ENCODE measurements at regions not wholly inside any gene's neighbourhood (a gene's known extent, or its start where the extent isn't known, plus 50 kb on each side); places are given as distances from the start of the nearest gene placed in this dataset.

- H3K4me3 Mint-ChIP-seq: no peak overlapping the region
- Histone ChIP-seq H3K36me3 (ENCODE audit: control insufficient read depth in 2 of 2, extremely low read depth in 1 of 2, insufficient read depth in 1 of 2, low read length in 1 of 2) (no peaks in the 10 kb centered on the region), H3K27me3 (replicated peaks in 1 of 2; ENCODE audit: control insufficient read depth in 2 of 2, extremely low read depth in 1 of 2, insufficient read depth in 2 of 2, low read length in 1 of 2) (no peaks in the 10 kb centered on the region), H3K4me3 (ENCODE audit: control insufficient read depth in 1 of 2, extremely low read depth in 1 of 2, low read length in 1 of 2) (no peak overlapping the region), H3K27ac (ENCODE audit: low read length) (no peak overlapping the region), H3K4me1 (ENCODE audit: control insufficient read depth in 1 of 2, extremely low read depth in 1 of 2, insufficient read depth in 2 of 2, low read length in 2 of 2) (no peaks in the 10 kb centered on the region), H3K9me3 (no peaks in the 10 kb centered on the region)
- CTCF ChIA-PET: no interaction called here
- no peaks in the 10 kb centered on the region for H3K27me3 Mint-ChIP-seq
- H3K27ac Mint-ChIP-seq: no peak overlapping the region
- H3K4me1 Mint-ChIP-seq: no peaks in the 10 kb centered on the region
- no peaks in the 10 kb centered on the region for H3K9me3 Mint-ChIP-seq
- 77% methylated on average over 5 of the region's 7 CpGs for WGBS (ENCODE audit: insufficient coverage)
- POLR2A ChIA-PET: interaction anchor here in 1 of 2 donors (0.9 kb wide), 1 partner anchor 11 kb away, joined by 3 read pairs; no protein-coding TSS in a partner anchor
- H3K36me3 Mint-ChIP-seq: no peaks in the 10 kb centered on the region
- no peak for ATAC-seq (replicated peaks in 1 of 4)
- DNase-seq: no peak
Observed at GRCh38 chr20:24370911-24371695, 98.3 kb upstream of the SYNDIG1 start.

DNA sequence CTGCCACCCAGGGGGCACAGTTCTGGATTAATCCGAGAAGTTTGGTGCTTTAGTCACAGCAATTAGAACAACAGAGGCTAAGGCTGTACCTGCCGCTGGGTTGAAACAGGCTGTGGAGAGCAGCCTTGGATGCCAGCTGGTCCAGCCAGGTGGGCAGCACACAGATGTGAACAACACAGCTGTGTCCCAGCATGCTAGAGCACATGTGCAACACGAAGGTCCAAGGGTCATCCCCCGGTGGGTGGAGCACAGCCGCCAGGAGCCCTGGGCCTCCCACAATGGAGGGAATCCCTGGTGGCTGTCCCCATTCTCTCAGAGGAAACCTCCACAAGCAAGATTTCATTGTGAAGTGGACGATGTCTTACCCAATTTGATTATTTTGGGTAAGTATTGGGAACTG, 99.2 kb upstream of the SYNDIG1 start:
- Mint-ChIP-seq H3K36me3 (no peaks in the 10 kb centered on the region), H3K4me1 (no peaks in the 10 kb centered on the region), H3K27me3 (no peaks in the 10 kb centered on the region), H3K4me3 (no peak overlapping the region), H3K9me3 (no peaks in the 10 kb centered on the region), H3K27ac (no peak overlapping the region)
- WGBS (ENCODE audit: insufficient coverage): 96% methylated on average over 3 of the region's 6 CpGs
- no peak for ATAC-seq (replicated peaks in 1 of 4)
- POLR2A ChIA-PET: interaction anchor here in 1 of 2 donors (0.9 kb wide), 1 partner anchor 12 kb away, joined by 3 read pairs; no protein-coding TSS in a partner anchor
- CTCF ChIA-PET: no interaction called here
- no peaks in the 10 kb centered on the region for H3K27me3 ChIP-seq (replicated peaks in 1 of 2; ENCODE audit: control insufficient read depth in 2 of 2, extremely low read depth in 1 of 2, insufficient read depth in 2 of 2, low read length in 1 of 2)
- H3K36me3 ChIP-seq (ENCODE audit: control insufficient read depth in 2 of 2, extremely low read depth in 1 of 2, insufficient read depth in 1 of 2, low read length in 1 of 2): no peaks in the 10 kb centered on the region
- no peak overlapping the region for H3K4me3 ChIP-seq (ENCODE audit: control insufficient read depth in 1 of 2, extremely low read depth in 1 of 2, low read length in 1 of 2)
- H3K4me1 ChIP-seq (ENCODE audit: control insufficient read depth in 1 of 2, extremely low read depth in 1 of 2, insufficient read depth in 2 of 2, low read length in 2 of 2): no peaks in the 10 kb centered on the region
- no peak for DNase-seq
- no peak overlapping the region for H3K27ac ChIP-seq (ENCODE audit: low read length)
- no peaks in the 10 kb centered on the region for H3K9me3 ChIP-seq

DNA sequence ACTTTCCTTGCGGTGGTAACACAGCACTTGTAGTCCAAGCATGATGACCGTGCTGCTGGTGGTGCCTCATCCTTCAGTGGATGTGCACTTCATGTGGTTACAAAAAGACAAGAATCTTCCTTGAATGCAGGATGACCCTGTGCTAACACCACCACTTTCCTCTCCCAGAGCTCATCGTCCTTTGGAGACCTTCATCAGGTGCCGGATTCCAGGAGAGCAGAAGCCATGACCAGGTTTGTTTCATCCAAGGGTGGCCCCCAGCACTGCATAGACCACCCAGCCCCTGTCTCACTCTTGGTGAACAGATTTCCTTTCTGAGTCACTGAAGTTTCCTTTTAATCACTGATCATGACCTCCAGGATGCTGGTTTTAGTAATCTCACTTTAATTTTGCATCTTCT, 101.2 kb upstream of the SYNDIG1 start:
- Mint-ChIP-seq H3K4me1 (peaks cover 0 to under 1% (median 0%) of the 10 kb centered on the region in 3 donors), H3K36me3 (no peaks in the 10 kb centered on the region), H3K27me3 (no peaks in the 10 kb centered on the region), H3K4me3 (no peak overlapping the region), H3K9me3 (no peaks in the 10 kb centered on the region), H3K27ac (no peak overlapping the region)
- ATAC-seq (replicated peaks in 1 of 4) (no peak), DNase-seq (no peak)
- 84% methylated on average over 4 of the region's 4 CpGs for WGBS (ENCODE audit: insufficient coverage)
- ChIA-PET POLR2A (no interaction called here), CTCF (no interaction called here)
- H3K4me3 ChIP-seq (ENCODE audit: control insufficient read depth in 1 of 2, extremely low read depth in 1 of 2, low read length in 1 of 2): no peak overlapping the region
- no peaks in the 10 kb centered on the region for H3K4me1 ChIP-seq (ENCODE audit: control insufficient read depth in 1 of 2, extremely low read depth in 1 of 2, insufficient read depth in 2 of 2, low read length in 2 of 2)
- H3K27ac ChIP-seq (ENCODE audit: low read length): no peak overlapping the region
- H3K36me3 ChIP-seq (ENCODE audit: control insufficient read depth in 2 of 2, extremely low read depth in 1 of 2, insufficient read depth in 1 of 2, low read length in 1 of 2): no peaks in the 10 kb centered on the region
- no peaks in the 10 kb centered on the region for H3K27me3 ChIP-seq (replicated peaks in 1 of 2; ENCODE audit: control insufficient read depth in 2 of 2, extremely low read depth in 1 of 2, insufficient read depth in 2 of 2, low read length in 1 of 2)
- no peaks in the 10 kb centered on the region for H3K9me3 ChIP-seq

- no peaks in the 10 kb centered on the region for H3K36me3 ChIP-seq (ENCODE audit: control insufficient read depth in 2 of 2, extremely low read depth in 1 of 2, insufficient read depth in 1 of 2, low read length in 1 of 2)
- Mint-ChIP-seq H3K9me3 (peaks cover 0 to 5% (median 3%) of the 10 kb centered on the region in 3 donors), H3K27ac (no peak overlapping the region), H3K4me3 (no peak overlapping the region), H3K36me3 (peaks cover 4% of the 10 kb centered on the region), H3K27me3 (no peaks in the 10 kb centered on the region), H3K4me1 (peaks cover 0 to 5% (median 0%) of the 10 kb centered on the region in 3 donors)
- no peaks in the 10 kb centered on the region for H3K9me3 ChIP-seq
- H3K4me1 ChIP-seq (ENCODE audit: control insufficient read depth in 1 of 2, extremely low read depth in 1 of 2, insufficient read depth in 2 of 2, low read length in 2 of 2): no peaks in the 10 kb centered on the region
- ATAC-seq (replicated peaks in 1 of 4) (no peak), DNase-seq (no peak)
- H3K4me3 ChIP-seq (ENCODE audit: control insufficient read depth in 1 of 2, extremely low read depth in 1 of 2, low read length in 1 of 2): no peak overlapping the region
- ChIA-PET CTCF (no interaction called here), POLR2A (no interaction called here)
- H3K27me3 ChIP-seq (replicated peaks in 1 of 2; ENCODE audit: control insufficient read depth in 2 of 2, extremely low read depth in 1 of 2, insufficient read depth in 2 of 2, low read length in 1 of 2): peaks cover 0 to 6% of the 10 kb centered on the region in 2 experiments
- no peak overlapping the region for H3K27ac ChIP-seq (ENCODE audit: low read length)
- WGBS (ENCODE audit: insufficient coverage): 88% methylated on average over 14 of the region's 16 CpGs
Observed at GRCh38 chr20:24366336-24367004, 103.0 kb upstream of the SYNDIG1 start.

DNA sequence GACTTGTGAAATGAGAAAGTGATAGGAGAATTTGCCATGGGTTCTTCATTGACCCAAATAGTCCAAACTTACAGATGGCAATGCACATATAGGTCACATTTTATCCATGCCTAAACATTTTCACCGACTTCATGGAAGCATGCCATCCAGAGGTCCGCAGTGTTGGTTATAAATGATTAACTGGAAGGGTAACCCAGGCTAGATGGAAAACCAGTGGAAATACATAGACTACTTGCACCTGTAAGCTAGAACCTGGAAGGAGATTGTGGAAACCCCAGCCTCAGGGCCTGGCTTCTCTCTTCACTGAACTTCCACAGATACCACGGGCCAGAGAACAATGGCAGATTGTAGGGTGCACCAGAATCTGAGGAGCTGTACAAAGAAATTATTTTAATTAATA, 103.8 kb upstream of the SYNDIG1 start:
- DNase-seq (no peak), ATAC-seq (replicated peaks in 1 of 4) (no peak)
- H3K27ac Mint-ChIP-seq: no peak overlapping the region
- H3K9me3 ChIP-seq: no peaks in the 10 kb centered on the region
- H3K4me1 ChIP-seq (ENCODE audit: control insufficient read depth in 1 of 2, extremely low read depth in 1 of 2, insufficient read depth in 2 of 2, low read length in 2 of 2): no peaks in the 10 kb centered on the region
- no CpG with 5 or more reads among the region's 3 CpGs for WGBS (ENCODE audit: insufficient coverage)
- no peaks in the 10 kb centered on the region for H3K27me3 Mint-ChIP-seq
- CTCF ChIA-PET: no interaction called here
- peaks cover 0 to 6% (median 0%) of the 10 kb centered on the region in 3 donors for H3K4me1 Mint-ChIP-seq
- H3K27me3 ChIP-seq (replicated peaks in 1 of 2; ENCODE audit: control insufficient read depth in 2 of 2, extremely low read depth in 1 of 2, insufficient read depth in 2 of 2, low read length in 1 of 2): peaks cover 0 to 9% of the 10 kb centered on the region in 2 experiments
- H3K36me3 ChIP-seq (ENCODE audit: control insufficient read depth in 2 of 2, extremely low read depth in 1 of 2, insufficient read depth in 1 of 2, low read length in 1 of 2): no peaks in the 10 kb centered on the region
- peaks cover 0 to 5% (median 3%) of the 10 kb centered on the region in 3 donors for H3K9me3 Mint-ChIP-seq
- H3K27ac ChIP-seq (ENCODE audit: low read length): no peak overlapping the region
- POLR2A ChIA-PET: no interaction called here
- H3K4me3 ChIP-seq (ENCODE audit: control insufficient read depth in 1 of 2, extremely low read depth in 1 of 2, low read length in 1 of 2): no peak overlapping the region
- H3K36me3 Mint-ChIP-seq: peaks cover 4% of the 10 kb centered on the region
- no peak overlapping the region for H3K4me3 Mint-ChIP-seq

- no peak overlapping the region for H3K4me3 ChIP-seq (ENCODE audit: control insufficient read depth in 1 of 2, extremely low read depth in 1 of 2, low read length in 1 of 2)
- H3K27ac ChIP-seq (ENCODE audit: low read length): no peak overlapping the region
- Mint-ChIP-seq H3K4me3 (no peak overlapping the region), H3K27me3 (no peaks in the 10 kb centered on the region), H3K27ac (no peak overlapping the region), H3K9me3 (peaks cover 3 to 5% (median 5%) of the 10 kb centered on the region in 3 donors), H3K4me1 (peaks cover 0 to 11% (median 0%) of the 10 kb centered on the region in 3 donors), H3K36me3 (peaks cover 4% of the 10 kb centered on the region)
- H3K27me3 ChIP-seq (replicated peaks in 1 of 2; ENCODE audit: control insufficient read depth in 2 of 2, extremely low read depth in 1 of 2, insufficient read depth in 2 of 2, low read length in 1 of 2): peaks cover 0 to 9% of the 10 kb centered on the region in 2 experiments
- ATAC-seq (replicated peaks in 1 of 4): no peak
- CTCF ChIA-PET: no interaction called here
- H3K9me3 ChIP-seq: no peaks in the 10 kb centered on the region
- no peaks in the 10 kb centered on the region for H3K36me3 ChIP-seq (ENCODE audit: control insufficient read depth in 2 of 2, extremely low read depth in 1 of 2, insufficient read depth in 1 of 2, low read length in 1 of 2)
- H3K4me1 ChIP-seq (ENCODE audit: control insufficient read depth in 1 of 2, extremely low read depth in 1 of 2, insufficient read depth in 2 of 2, low read length in 2 of 2): no peaks in the 10 kb centered on the region
- POLR2A ChIA-PET: no interaction called here
- no peak for DNase-seq
- 50% methylated on average over 4 of the region's 4 CpGs for WGBS (ENCODE audit: insufficient coverage)
Observed at GRCh38 chr20:24364482-24364881, 104.9 kb upstream of the SYNDIG1 start.
